SK-N-SH (cell line): ENCODE measurements at regions not wholly inside any gene's neighbourhood (a gene's known extent, or its start where the extent isn't known, plus 50 kb on each side); places are given as distances from the start of the nearest gene placed in this dataset.

ENCODE experiments used
- CTCF ChIA-PET: fragments of 300-600, 350-600 bp; formaldehyde crosslinking; extraction: SDS; loops from one replicate; lab custom pipeline; 2021; lab: Yijun Ruan, JAX
- POLR2A ChIA-PET: fragments of 350-600 bp; sonication (Branson Sonifier 250); formaldehyde crosslinking; extraction: SDS; loops from one replicate; lab custom pipeline; 2020; ENCODE audit warnings: antibody characterized with exemption, inconsistent platforms; lab: Yijun Ruan, JAX
- DNase-seq: peaks from one replicate; pipeline ENCODE4 v3.0.0; 2012
- H2AFZ ChIP-seq: fragments of 200-600 bp; sonication (generic); 2 replicates; pipeline ENCODE4 v1.8.1; 2016; ENCODE audit warnings: antibody characterized with exemption, mild to moderate bottlenecking, low read depth
- H3F3A ChIP-seq: fragments of 200-600 bp; sonication (generic); replicated peaks from 2 replicates; pipeline ENCODE3; 2016; ENCODE audit warnings: antibody characterized with exemption, mild to moderate bottlenecking; ENCODE audit not compliant: insufficient read depth
- H3K27ac ChIP-seq, 2 experiments: fragments of 200-500 bp in 1 of 2; fragments of 200-600 bp in 1 of 2; sonication (Bioruptor generic) in 1 of 2; sonication (generic), shearing (Covaris generic) in 1 of 2; 2 replicates each; pipeline versions ENCODE4 v1.5.1 to v1.6.1; 2014 to 2016; ENCODE audit warnings: low read depth in 2 of 2, inconsistent platforms in 1 of 2, low read length in 1 of 2, mild to moderate bottlenecking in 1 of 2, mixed read lengths in 1 of 2
- H3K27me3 ChIP-seq: fragments of 200-600 bp; sonication (generic), shearing (Covaris generic); 2 replicates; pipeline ENCODE4 v1.6.1; 2016; ENCODE audit warnings: mixed run types; ENCODE audit not compliant: insufficient read depth
- H3K36me3 ChIP-seq, 2 experiments: fragments of 200-500 bp in 1 of 2; fragments of 200-600 bp in 1 of 2; sonication (Bioruptor generic) in 1 of 2; sonication (generic) in 1 of 2; replicated peaks in 1 of 2; 2 replicates each; pipeline versions ENCODE3 to v1.5.1; 2014 to 2016; ENCODE audit warnings: low read length in 1 of 2, mild to moderate bottlenecking in 1 of 2; ENCODE audit not compliant: insufficient read depth in 2 of 2, control insufficient read depth in 1 of 2
- H3K4me1 ChIP-seq, 2 experiments: fragments of 200-500 bp in 1 of 2; fragments of 200-600 bp in 1 of 2; sonication (Bioruptor generic) in 1 of 2; sonication (generic), shearing (Covaris generic) in 1 of 2; 2 replicates each; pipeline versions ENCODE4 v1.5.1 to v1.6.1; 2014 to 2016; ENCODE audit warnings: low read depth in 1 of 2, low read length in 1 of 2, mixed run types in 1 of 2; ENCODE audit not compliant: insufficient read depth in 2 of 2, control insufficient read depth in 1 of 2
- H3K4me2 ChIP-seq: fragments of 200-600 bp; sonication (generic), shearing (Covaris generic); 2 replicates; pipeline ENCODE4 v1.6.1; 2017; ENCODE audit warnings: mixed run types
- H3K4me3 ChIP-seq, 2 experiments: fragments of 200-500 bp in 1 of 2; fragments of 200-600 bp in 1 of 2; sonication (Bioruptor generic) in 1 of 2; sonication (generic), shearing (Covaris generic) in 1 of 2; 2 replicates each; pipeline versions ENCODE4 v1.5.1 to v1.8.1; 2014 to 2016; ENCODE audit warnings: low read depth in 2 of 2, inconsistent platforms in 1 of 2, low read length in 1 of 2, mild to moderate bottlenecking in 1 of 2, mixed read lengths in 1 of 2, moderate library complexity in 1 of 2
- H3K79me2 ChIP-seq: fragments of 200-600 bp; sonication (generic); 2 replicates; pipeline ENCODE4 v1.8.1; 2017; ENCODE audit warnings: mild to moderate bottlenecking; ENCODE audit not compliant: insufficient read depth
- H3K9ac ChIP-seq: fragments of 200-600 bp; sonication (generic); 2 replicates; pipeline ENCODE4 v1.6.1; 2017; ENCODE audit warnings: mixed run types
- H3K9me2 ChIP-seq: fragments of 200-600 bp; sonication (generic); 2 replicates; pipeline ENCODE4 v1.6.1; 2017; ENCODE audit warnings: mixed run types
- H3K9me3 ChIP-seq: fragments of 200-600 bp; sonication (generic); 2 replicates; pipeline ENCODE4 v1.6.1; 2017; ENCODE audit warnings: mixed run types, mild to moderate bottlenecking, moderate library complexity
- H4K20me1 ChIP-seq: fragments of 200-600 bp; sonication (generic); 2 replicates; pipeline ENCODE4 v1.6.1; 2017; ENCODE audit warnings: mild to moderate bottlenecking, mixed run types; ENCODE audit not compliant: insufficient read depth
- ELF1 ChIP-seq: IDR thresholded peaks from 2 replicates; pipeline ENCODE4 v1.4.0; 2012
- EP300 ChIP-seq, 2 experiments: IDR thresholded peaks; 2 replicates each; pipeline versions ENCODE4 v1.4.0 to v1.6.1; 2012; ENCODE audit warnings: borderline replicate concordance in 1 of 2, low read depth in 1 of 2, low read length in 1 of 2
- EZH2phosphoT487 ChIP-seq: fragments of 200-600 bp; sonication (generic); IDR thresholded peaks from 2 replicates; pipeline ENCODE4 v1.6.1; 2017; ENCODE audit warnings: low read depth, mixed run types, mild to moderate bottlenecking, antibody characterized with exemption, moderate library complexity, borderline replicate concordance
- JUND ChIP-seq: IDR thresholded peaks from 2 replicates; pipeline ENCODE4 v1.4.0; 2012
- NFIC ChIP-seq: IDR thresholded peaks from 2 replicates; pipeline ENCODE4 v1.4.0; 2012; ENCODE audit warnings: borderline replicate concordance
- NRF1 ChIP-seq: IDR thresholded peaks from 2 replicates; pipeline ENCODE4 v1.6.1; 2012; ENCODE audit warnings: low read depth, mild to moderate bottlenecking, low read length
- PBX3 ChIP-seq: IDR thresholded peaks from 2 replicates; pipeline ENCODE4; 2012
- POLR2AphosphoS5 ChIP-seq: IDR thresholded peaks from 2 replicates; pipeline ENCODE4 v1.6.1; 2012; ENCODE audit warnings: low read depth, low read length
- RAD21 ChIP-seq: IDR thresholded peaks from 2 replicates; pipeline ENCODE4 v1.6.1; 2012; ENCODE audit warnings: mild to moderate bottlenecking, low read length
- RCOR1 ChIP-seq: fragments of 150-350 bp; IDR thresholded peaks from 2 replicates; pipeline ENCODE4 v1.6.1; 2017; ENCODE audit warnings: antibody characterized with exemption, low read length
- TAF1 ChIP-seq: IDR thresholded peaks from 2 replicates; pipeline ENCODE4 v1.6.1; 2012; ENCODE audit warnings: low read depth, mild to moderate bottlenecking, low read length, moderate library complexity, borderline replicate concordance
- TCF12 ChIP-seq: IDR thresholded peaks from 2 replicates; pipeline ENCODE4 v1.4.0; 2012
- TEAD4 ChIP-seq: IDR thresholded peaks from 2 replicates; pipeline ENCODE4 v1.4.0; 2012; ENCODE audit warnings: mild to moderate bottlenecking, borderline replicate concordance; ENCODE audit not compliant: insufficient read depth
- ZBTB33 ChIP-seq: IDR thresholded peaks from 2 replicates; pipeline ENCODE4 v1.4.0; 2012; ENCODE audit warnings: low read depth, borderline replicate concordance
- WGBS: methylation state at CpG from one replicate; pipeline ENCODE4 v1.1.6; 2017; ENCODE audit warnings: low lambda C conversion rate; 5-methylcytosine and 5-hydroxymethylcytosine counted together
- TF ChIP-seq, protein P1 (sequence below): fragments of 200-600 bp; sonication (generic); IDR thresholded peaks from 2 replicates; pipeline ENCODE4 v1.6.1; 2017; ENCODE audit warnings: antibody characterized with exemption, mild to moderate bottlenecking, moderate library complexity

DNA sequence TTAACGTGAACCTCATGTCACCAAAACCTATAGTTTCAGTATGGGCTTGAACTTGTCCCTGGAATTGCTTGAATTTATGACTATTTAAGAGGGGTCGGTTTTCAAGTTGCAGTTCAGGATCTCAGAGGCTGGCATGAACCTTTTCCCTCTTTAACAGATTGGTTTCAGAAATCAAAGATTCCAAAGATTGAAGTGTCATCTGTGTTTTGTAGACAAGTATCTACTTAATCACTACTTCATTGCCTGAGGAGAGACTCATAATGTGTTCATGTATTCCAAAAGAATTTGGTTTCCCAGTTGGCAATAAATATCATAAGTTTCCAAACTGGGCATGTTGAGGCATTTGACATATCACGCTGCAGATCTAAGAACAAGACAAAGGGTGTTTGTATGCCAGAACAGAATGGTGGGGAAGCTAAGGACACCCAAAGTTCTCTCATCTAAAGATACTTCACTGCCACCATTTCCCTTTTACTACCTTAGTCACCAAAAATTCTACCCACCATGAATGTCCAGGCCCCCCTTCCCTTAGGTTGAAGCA, 199.5 kb downstream of the NUAK1 start:
- no peaks in the 10 kb centered on the region for H4K20me1 ChIP-seq
- H2AFZ ChIP-seq = no peak overlapping the region
- peak; percentile 42; the same call in 1 of the 2 replicates for TF ChIP-seq JUND
- TF ChIP-seq NFIC = peak; percentile 60; the same call in 1 of the 2 replicates
- TF ChIP-seq TAF1 = no peak
- no peak for TF ChIP-seq RAD21
- TF ChIP-seq EP300 (IDR thresholded peaks at IDR 0.05; ENCODE audit: borderline replicate concordance in 1 of 2, low read depth in 1 of 2, low read length in 1 of 2) = peak in 1 of 2 experiments; percentile 44; a peak in 1 of 4 replicates
- TF ChIP-seq, protein P1, sequence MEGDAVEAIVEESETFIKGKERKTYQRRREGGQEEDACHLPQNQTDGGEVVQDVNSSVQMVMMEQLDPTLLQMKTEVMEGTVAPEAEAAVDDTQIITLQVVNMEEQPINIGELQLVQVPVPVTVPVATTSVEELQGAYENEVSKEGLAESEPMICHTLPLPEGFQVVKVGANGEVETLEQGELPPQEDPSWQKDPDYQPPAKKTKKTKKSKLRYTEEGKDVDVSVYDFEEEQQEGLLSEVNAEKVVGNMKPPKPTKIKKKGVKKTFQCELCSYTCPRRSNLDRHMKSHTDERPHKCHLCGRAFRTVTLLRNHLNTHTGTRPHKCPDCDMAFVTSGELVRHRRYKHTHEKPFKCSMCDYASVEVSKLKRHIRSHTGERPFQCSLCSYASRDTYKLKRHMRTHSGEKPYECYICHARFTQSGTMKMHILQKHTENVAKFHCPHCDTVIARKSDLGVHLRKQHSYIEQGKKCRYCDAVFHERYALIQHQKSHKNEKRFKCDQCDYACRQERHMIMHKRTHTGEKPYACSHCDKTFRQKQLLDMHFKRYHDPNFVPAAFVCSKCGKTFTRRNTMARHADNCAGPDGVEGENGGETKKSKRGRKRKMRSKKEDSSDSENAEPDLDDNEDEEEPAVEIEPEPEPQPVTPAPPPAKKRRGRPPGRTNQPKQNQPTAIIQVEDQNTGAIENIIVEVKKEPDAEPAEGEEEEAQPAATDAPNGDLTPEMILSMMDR = no peak
- TF ChIP-seq TEAD4 = 0 out of 2 replicates have a peak, but pooled peaks have one; percentile 39
- peak; percentile 70 for TF ChIP-seq PBX3
- TF ChIP-seq ZBTB33 = no peak
- peak; percentile 73 for TF ChIP-seq TCF12
- no peak for TF ChIP-seq POLR2AphosphoS5
- TF ChIP-seq NRF1 = no peak
- no peak for TF ChIP-seq EZH2phosphoT487
- no peak for TF ChIP-seq ELF1
- TF ChIP-seq RCOR1 = no peak
- no peak overlapping the region; a peak in 1 of 4 replicates for H3K27ac ChIP-seq
- H3K36me3 ChIP-seq = no peaks in the 10 kb centered on the region
- no peak overlapping the region for H3K4me2 ChIP-seq
- H3K9me2 ChIP-seq = no peaks in the 10 kb centered on the region
- H3K9me3 ChIP-seq = no peaks in the 10 kb centered on the region
- peaks cover 6% of the 10 kb centered on the region for H3F3A ChIP-seq
- H3K79me2 ChIP-seq = no peaks in the 10 kb centered on the region
- no peak overlapping the region for H3K9ac ChIP-seq
- peaks cover 0 to 12% of the 10 kb centered on the region in 2 experiments; a peak in 3 of 4 replicates for H3K4me1 ChIP-seq
- 61% methylated on average over 3 of the region's 3 CpGs for WGBS
- H3K4me3 ChIP-seq = no peak overlapping the region
- ChIA-PET POLR2A (no interaction called here), CTCF (no interaction called here)
- DNase-seq = no peak
- no peaks in the 10 kb centered on the region for H3K27me3 ChIP-seq
